Thoracic aorta (tissue), 2 donors: ENCODE measurements at regions not wholly inside any gene's neighbourhood (a gene's known extent, or its start where the extent isn't known, plus 50 kb on each side); places are given as distances from the start of the nearest gene placed in this dataset.

Source experiments
- ATAC-seq: fragments of 150-250 bp; one replicate; pipeline ENCODE4 v1.8.0; 2017; ENCODE audit warnings: low read depth; ENCODE audit not compliant: insufficient number of reproducible peaks, low FRiP score
- DNase-seq: peaks from one replicate; pipeline ENCODE4 v3.0.0-alpha.2; 2020; ENCODE audit warnings: low spot score
- H3K27ac ChIP-seq, 2 donors: fragments of 200-600 bp; sonication (generic); 1 replicate in 1 of 2; 2 replicates in 1 of 2; pipeline ENCODE4 v1.5.1; 2016; ENCODE audit warnings: mild to moderate bottlenecking in 2 of 2, moderate library complexity in 2 of 2
- H3K27me3 ChIP-seq: fragments of 200-600 bp; sonication (generic); replicated peaks from 2 replicates; pipeline ENCODE4 v1.6.0; 2016; ENCODE audit warnings: mild to moderate bottlenecking; ENCODE audit not compliant: insufficient read depth
- H3K36me3 ChIP-seq: fragments of 200-600 bp; sonication (generic); one replicate; pipeline ENCODE4 v1.5.1; 2016
- H3K4me1 ChIP-seq, 2 donors: fragments of 200-600 bp; sonication (generic); 1 replicate in 1 of 2; 2 replicates in 1 of 2; pipeline versions ENCODE4 v1.5.1 to v1.6.0; 2016; ENCODE audit warnings: low read depth in 2 of 2, mild to moderate bottlenecking in 1 of 2; ENCODE audit not compliant: control insufficient read depth in 1 of 2
- H3K4me3 ChIP-seq: fragments of 200-600 bp; sonication (generic); 2 replicates; pipeline ENCODE4 v1.5.1; 2016; ENCODE audit warnings: mild to moderate bottlenecking
- H3K9me3 ChIP-seq: fragments of 200-600 bp; sonication (generic); 2 replicates; pipeline ENCODE4 v1.5.1; 2016
- CTCF ChIP-seq: fragments of 200-600 bp; sonication (generic); IDR thresholded peaks from one replicate; pipeline ENCODE4 v1.5.1; 2019; ENCODE audit warnings: antibody characterized with exemption

DNA sequence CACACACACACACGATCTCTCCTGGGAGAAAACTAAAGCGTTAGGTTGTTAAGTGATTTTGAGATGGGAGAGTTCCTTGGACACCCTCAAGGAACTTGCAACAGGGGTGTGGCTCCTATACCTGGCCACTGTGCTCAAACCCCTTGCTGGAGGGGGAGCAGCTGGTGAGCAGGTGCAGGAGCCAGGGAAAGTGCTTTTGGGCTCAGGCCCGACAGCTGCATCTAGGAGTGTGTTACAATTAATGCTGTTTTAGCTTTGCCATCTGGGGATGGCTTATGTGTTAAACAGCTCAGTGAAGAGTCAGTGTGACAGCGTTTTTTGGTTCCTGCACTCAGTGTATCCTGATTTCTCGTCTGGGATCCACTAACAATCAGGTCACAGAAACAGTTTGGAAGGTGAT, 510.8 kb downstream of the TRIB2 start:
- no peaks in the 10 kb centered on the region for H3K9me3 ChIP-seq
- no peak overlapping the region for H3K27ac ChIP-seq
- H3K27me3 ChIP-seq = no peaks in the 10 kb centered on the region
- ATAC-seq (no peak), DNase-seq (no peak)
- TF ChIP-seq CTCF = no peak
- no peaks in the 10 kb centered on the region for H3K36me3 ChIP-seq
- no peak overlapping the region for H3K4me3 ChIP-seq
- H3K4me1 ChIP-seq = no peaks in the 10 kb centered on the region

DNA sequence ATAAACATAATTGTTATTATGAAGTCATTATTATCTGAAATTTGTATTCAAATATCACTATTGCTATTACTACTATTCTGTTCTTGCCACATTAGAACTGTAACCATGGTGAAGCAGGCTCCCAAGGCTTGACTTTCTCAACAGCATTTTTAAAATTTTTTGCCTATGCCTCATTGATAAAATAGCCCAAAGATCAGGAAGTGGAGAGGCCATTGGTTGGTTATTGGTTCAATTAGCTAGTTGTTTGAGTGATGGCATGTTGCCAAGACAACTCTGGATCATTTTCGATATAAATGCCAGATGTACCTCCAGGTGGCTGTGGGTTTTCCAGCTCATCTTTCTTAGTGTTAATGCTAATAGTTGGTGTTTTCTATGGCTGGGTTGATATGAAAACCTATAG, 513.5 kb downstream of the TRIB2 start:
- ATAC-seq (no peak), DNase-seq (no peak)
- Histone ChIP-seq H3K4me1 (no peaks in the 10 kb centered on the region), H3K36me3 (no peaks in the 10 kb centered on the region), H3K27me3 (no peaks in the 10 kb centered on the region), H3K9me3 (no peaks in the 10 kb centered on the region), H3K27ac (no peak overlapping the region), H3K4me3 (no peak overlapping the region)
- TF ChIP-seq CTCF = no peak

DNA sequence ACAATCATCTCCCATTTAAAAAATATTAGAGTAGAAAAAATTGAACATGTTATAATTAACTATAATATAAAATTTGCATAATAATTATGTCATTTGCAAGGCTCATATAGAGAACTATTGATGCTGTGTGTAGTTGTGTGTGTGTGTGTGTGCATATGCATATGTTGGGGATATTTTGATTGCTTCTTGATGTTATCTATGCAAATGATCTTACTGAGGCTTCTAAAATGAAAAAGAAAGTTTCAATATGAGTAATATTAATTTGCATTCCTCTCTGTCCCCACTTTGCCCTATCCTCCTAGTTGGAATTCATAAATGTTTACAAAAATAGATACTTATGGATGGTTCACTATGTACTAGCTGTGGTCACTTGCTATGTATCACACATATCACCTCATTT, 523.3 kb downstream of the TRIB2 start:
- H3K4me1 ChIP-seq = no peaks in the 10 kb centered on the region
- ATAC-seq = no peak
- H3K27ac ChIP-seq = no peak overlapping the region
- no peaks in the 10 kb centered on the region for H3K9me3 ChIP-seq
- no peak for TF ChIP-seq CTCF
- DNase-seq = no peak
- no peaks in the 10 kb centered on the region for H3K27me3 ChIP-seq
- H3K36me3 ChIP-seq = no peaks in the 10 kb centered on the region
- H3K4me3 ChIP-seq = no peak overlapping the region

- TF ChIP-seq CTCF = no peak
- DNase-seq = no peak
- Histone ChIP-seq H3K4me1 (no peaks in the 10 kb centered on the region), H3K36me3 (no peaks in the 10 kb centered on the region), H3K4me3 (no peak overlapping the region), H3K27me3 (no peaks in the 10 kb centered on the region), H3K27ac (no peak overlapping the region), H3K9me3 (no peaks in the 10 kb centered on the region)
- ATAC-seq = no peak
Observed at GRCh38 chr2:13240789-13241487, 524.2 kb downstream of the TRIB2 start.

GRCh38 chr2:13252615-13253014, 535.9 kb downstream of the TRIB2 start:
- no peaks in the 10 kb centered on the region for H3K36me3 ChIP-seq
- no peak overlapping the region for H3K4me3 ChIP-seq
- DNase-seq = no peak
- no peaks in the 10 kb centered on the region for H3K4me1 ChIP-seq
- H3K9me3 ChIP-seq = no peaks in the 10 kb centered on the region
- no peak for TF ChIP-seq CTCF
- no peaks in the 10 kb centered on the region for H3K27me3 ChIP-seq
- no peak for ATAC-seq
- no peak overlapping the region for H3K27ac ChIP-seq
